Keratinocyte (primary cell): ENCODE measurements at regions not wholly inside any gene's neighbourhood (a gene's known extent, or its start where the extent isn't known, plus 50 kb on each side); places are given as distances from the start of the nearest gene placed in this dataset.

Experiments
- DNase-seq: peaks from one replicate; pipeline ENCODE4 v3.0.0-alpha.2; 2011; ENCODE audit warnings: low read depth, missing footprints, low spot score
- FAIRE-seq: peaks from 2 replicates; lab custom pipeline; 2011; peaks lifted over from hg19 to GRCh38; lab: Jason Lieb, UNC
- H2AFZ ChIP-seq: 2 replicates; pipeline ENCODE4 v1.6.0; 2012; ENCODE audit warnings: low read length, control low read depth, inconsistent platforms; ENCODE audit not compliant: control insufficient read depth
- H3K27ac ChIP-seq: 2 replicates; pipeline ENCODE4 v1.5.1; 2011; ENCODE audit warnings: low read length; ENCODE audit not compliant: control insufficient read depth, insufficient read depth
- H3K27me3 ChIP-seq: 3 replicates; pipeline ENCODE4 v1.6.0; 2011; ENCODE audit warnings: low read length; ENCODE audit not compliant: control insufficient read depth, insufficient read depth; ENCODE audit errors: extremely low read depth
- H3K36me3 ChIP-seq, 2 experiments: 2 replicates in 1 of 2; 3 replicates in 1 of 2; pipeline ENCODE4 v1.5.1; 2011; ENCODE audit warnings: low read length in 2 of 2, mild to moderate bottlenecking in 1 of 2; ENCODE audit not compliant: control insufficient read depth in 2 of 2, insufficient read depth in 2 of 2; ENCODE audit errors: extremely low read depth in 1 of 2
- H3K4me1 ChIP-seq: 3 replicates; pipeline ENCODE4 v1.5.1; 2011; ENCODE audit warnings: low read length; ENCODE audit not compliant: control insufficient read depth, insufficient read depth; ENCODE audit errors: extremely low read depth
- H3K4me2 ChIP-seq: 3 replicates; pipeline ENCODE4 v1.6.0; 2011; ENCODE audit warnings: low read depth, low read length; ENCODE audit not compliant: control insufficient read depth, insufficient read depth; ENCODE audit errors: extremely low read depth
- H3K4me3 ChIP-seq, 3 experiments: fragments of 200-600 bp in 1 of 3; sonication (generic) in 1 of 3; 2 replicates in 2 of 3; 3 replicates in 1 of 3; pipeline ENCODE4 v1.5.1; 2011 to 2016; ENCODE audit warnings: low read length in 3 of 3, mild to moderate bottlenecking in 3 of 3, control low read depth in 2 of 3, inconsistent platforms in 1 of 3, low read depth in 1 of 3, mixed read lengths in 1 of 3, mixed run types in 1 of 3, moderate library complexity in 1 of 3; ENCODE audit not compliant: control insufficient read depth in 2 of 3, insufficient read depth in 2 of 3; ENCODE audit errors: extremely low read depth in 1 of 3
- H3K79me2 ChIP-seq: 2 replicates; pipeline ENCODE4 v1.6.0; 2012; ENCODE audit warnings: low read length; ENCODE audit not compliant: control insufficient read depth, insufficient read depth
- H3K9ac ChIP-seq: 3 replicates; pipeline ENCODE4 v1.6.0; 2011; ENCODE audit warnings: low read length; ENCODE audit not compliant: control insufficient read depth, insufficient read depth; ENCODE audit errors: extremely low read depth
- H3K9me1 ChIP-seq: 3 replicates; pipeline ENCODE4 v1.6.0; 2011; ENCODE audit warnings: low read length; ENCODE audit not compliant: control insufficient read depth, insufficient read depth; ENCODE audit errors: extremely low read depth
- H3K9me3 ChIP-seq: 2 replicates; pipeline ENCODE4 v1.5.1; 2012; ENCODE audit warnings: low read depth, low read length; ENCODE audit not compliant: control insufficient read depth
- H4K20me1 ChIP-seq: 3 replicates; pipeline ENCODE4 v1.6.0; 2011; ENCODE audit warnings: low read length; ENCODE audit not compliant: control insufficient read depth, insufficient read depth; ENCODE audit errors: extremely low read depth
- CTCF ChIP-seq, 3 experiments: IDR thresholded peaks in 1 of 3; conservative IDR thresholded peaks in 1 of 3; optimal IDR thresholded peaks in 1 of 3; 2 replicates in 2 of 3; 3 replicates in 1 of 3; pipeline versions ENCODE3 to v1.5.1; 2011; ENCODE audit warnings: low read length in 3 of 3, mild to moderate bottlenecking in 3 of 3, moderate library complexity in 2 of 3, control low read depth in 1 of 3, inconsistent platforms in 1 of 3; ENCODE audit not compliant: insufficient read depth in 2 of 3; ENCODE audit errors: extremely low read depth in 1 of 3
- EZH2 ChIP-seq: IDR thresholded peaks from one replicate; pipeline ENCODE4 v1.6.1; 2012; ENCODE audit warnings: inconsistent platforms, mild to moderate bottlenecking, low read length, moderate library complexity
- dilution Hi-C: fragments of 300-500 bp; cut with MboI; formaldehyde crosslinking; loops from one replicate; pipeline ENCODE4 v1.7.0; 2020; ENCODE audit warnings: low sequenced_read_pairs; ENCODE audit not compliant: extremely low pct_ligation_motif_present

GRCh38 chr2:144632809-144633208 lies 112.9 kb upstream of the ZEB2 start:
- no peaks in the 10 kb centered on the region for H3K9me3 ChIP-seq
- FAIRE-seq (no peak), DNase-seq (no peak)
- no peak overlapping the region for H2AFZ ChIP-seq
- H3K9me1 ChIP-seq = no peaks in the 10 kb centered on the region
- no peak overlapping the region for H3K27ac ChIP-seq
- H3K27me3 ChIP-seq = no peaks in the 10 kb centered on the region
- no peaks in the 10 kb centered on the region for H3K79me2 ChIP-seq
- H3K36me3 ChIP-seq = no peaks in the 10 kb centered on the region
- TF ChIP-seq CTCF (optimal IDR thresholded peaks at IDR 0.05 in 1 of 3, IDR thresholded peaks at IDR 0.05 in 1 of 3, conservative IDR thresholded peaks at IDR 0.05 in 1 of 3; ENCODE audit: extremely low read depth in 1 of 3, insufficient read depth in 2 of 3, low read length in 3 of 3) (no peak), EZH2 (no peak)
- no peaks in the 10 kb centered on the region for H4K20me1 ChIP-seq
- no peak overlapping the region for H3K4me2 ChIP-seq
- H3K4me3 ChIP-seq = no peak overlapping the region
- H3K4me1 ChIP-seq = no peaks in the 10 kb centered on the region
- H3K9ac ChIP-seq = no peak overlapping the region
- dilution Hi-C loops = no loop called here

GRCh38 chr2:144631636-144632035 lies 111.7 kb upstream of the ZEB2 start:
- no peak overlapping the region for H3K4me2 ChIP-seq
- H3K36me3 ChIP-seq = no peaks in the 10 kb centered on the region
- TF ChIP-seq EZH2 = no peak
- no peak for TF ChIP-seq CTCF (optimal IDR thresholded peaks at IDR 0.05 in 1 of 3, IDR thresholded peaks at IDR 0.05 in 1 of 3, conservative IDR thresholded peaks at IDR 0.05 in 1 of 3; ENCODE audit: extremely low read depth in 1 of 3, insufficient read depth in 2 of 3, low read length in 3 of 3)
- no peak overlapping the region for H3K27ac ChIP-seq
- H3K79me2 ChIP-seq = no peaks in the 10 kb centered on the region
- no peaks in the 10 kb centered on the region for H4K20me1 ChIP-seq
- no peak overlapping the region for H3K4me3 ChIP-seq
- dilution Hi-C loops = no loop called here
- no peaks in the 10 kb centered on the region for H3K4me1 ChIP-seq
- H3K9me1 ChIP-seq = no peaks in the 10 kb centered on the region
- no peak for FAIRE-seq
- no peaks in the 10 kb centered on the region for H3K9me3 ChIP-seq
- no peaks in the 10 kb centered on the region for H3K27me3 ChIP-seq
- DNase-seq = no peak
- no peak overlapping the region for H3K9ac ChIP-seq
- H2AFZ ChIP-seq = no peak overlapping the region
